Hepatocyte (in vitro differentiated cells): ENCODE measurements at regions not wholly inside any gene's neighbourhood (a gene's known extent, or its start where the extent isn't known, plus 50 kb on each side); places are given as distances from the start of the nearest gene placed in this dataset.

Source experiments
- EZH2 ChIP-seq: fragments of 200-600 bp; sonication (generic); IDR thresholded peaks from 2 replicates; pipeline ENCODE4 v1.6.1; 2016; ENCODE audit warnings: antibody characterized with exemption, mild to moderate bottlenecking, borderline replicate concordance
- EZH2phosphoT487 ChIP-seq: fragments of 200-600 bp; sonication (generic); IDR thresholded peaks from one replicate; pipeline ENCODE4 v1.6.1; 2018; ENCODE audit warnings: antibody characterized with exemption, mild to moderate bottlenecking, low read depth, moderate library complexity; ENCODE audit not compliant: unreplicated experiment, severe bottlenecking
- TF ChIP-seq, protein P1 (sequence below): fragments of 200-600 bp; sonication (generic); IDR thresholded peaks from 2 replicates; pipeline ENCODE4 v1.5.1; 2016; ENCODE audit warnings: antibody characterized with exemption, mild to moderate bottlenecking; ENCODE audit not compliant: poor library complexity

DNA sequence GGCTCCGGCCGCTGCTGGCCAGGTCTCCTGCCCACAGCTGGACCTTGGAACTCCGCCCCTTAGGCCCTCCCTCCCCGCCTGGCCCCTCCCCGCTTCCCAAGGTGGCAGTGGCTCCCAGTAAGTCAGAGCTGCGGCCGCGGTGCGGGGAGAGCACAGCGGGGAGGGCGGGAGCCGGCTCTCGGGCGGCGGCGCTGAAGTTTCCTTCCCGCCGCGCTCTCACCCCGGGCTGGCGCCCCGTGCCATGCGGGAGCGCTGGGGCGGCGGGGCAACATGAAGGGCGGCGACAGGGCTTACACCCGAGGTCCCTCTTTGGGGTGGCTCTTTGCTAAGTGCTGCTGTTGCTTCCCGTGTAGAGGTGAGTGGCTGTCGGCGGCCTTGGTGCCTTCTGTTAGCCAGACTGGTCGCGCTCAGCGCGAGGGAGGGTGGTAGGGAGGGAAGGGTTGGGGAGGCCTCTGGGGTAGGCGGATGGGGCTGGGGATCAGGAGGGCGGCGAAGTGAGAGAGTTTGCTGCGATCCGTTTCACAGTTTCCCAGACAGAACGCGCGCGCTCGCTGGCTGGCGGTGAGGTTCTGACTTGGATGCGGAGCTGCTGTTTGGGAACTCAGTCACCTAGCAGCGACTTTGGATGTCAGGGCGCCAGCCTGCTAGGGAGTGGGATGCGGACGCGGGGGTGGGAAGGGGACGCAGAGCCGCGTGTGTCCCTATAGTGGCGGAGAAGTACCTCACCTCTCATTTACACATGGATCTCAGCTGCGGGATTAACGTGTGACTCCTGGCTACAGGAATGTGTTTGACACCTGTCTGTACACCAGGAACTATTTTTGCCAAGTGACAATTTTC is 145.5 kb upstream of the UMPS start:
- TF ChIP-seq, protein P1, sequence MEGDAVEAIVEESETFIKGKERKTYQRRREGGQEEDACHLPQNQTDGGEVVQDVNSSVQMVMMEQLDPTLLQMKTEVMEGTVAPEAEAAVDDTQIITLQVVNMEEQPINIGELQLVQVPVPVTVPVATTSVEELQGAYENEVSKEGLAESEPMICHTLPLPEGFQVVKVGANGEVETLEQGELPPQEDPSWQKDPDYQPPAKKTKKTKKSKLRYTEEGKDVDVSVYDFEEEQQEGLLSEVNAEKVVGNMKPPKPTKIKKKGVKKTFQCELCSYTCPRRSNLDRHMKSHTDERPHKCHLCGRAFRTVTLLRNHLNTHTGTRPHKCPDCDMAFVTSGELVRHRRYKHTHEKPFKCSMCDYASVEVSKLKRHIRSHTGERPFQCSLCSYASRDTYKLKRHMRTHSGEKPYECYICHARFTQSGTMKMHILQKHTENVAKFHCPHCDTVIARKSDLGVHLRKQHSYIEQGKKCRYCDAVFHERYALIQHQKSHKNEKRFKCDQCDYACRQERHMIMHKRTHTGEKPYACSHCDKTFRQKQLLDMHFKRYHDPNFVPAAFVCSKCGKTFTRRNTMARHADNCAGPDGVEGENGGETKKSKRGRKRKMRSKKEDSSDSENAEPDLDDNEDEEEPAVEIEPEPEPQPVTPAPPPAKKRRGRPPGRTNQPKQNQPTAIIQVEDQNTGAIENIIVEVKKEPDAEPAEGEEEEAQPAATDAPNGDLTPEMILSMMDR = no peak
- TF ChIP-seq EZH2phosphoT487 (no peak), EZH2 (peak; percentile 38)
